CD14-positive monocyte (primary cell): ENCODE measurements at regions not wholly inside any gene's neighbourhood (a gene's known extent, or its start where the extent isn't known, plus 50 kb on each side); places are given as distances from the start of the nearest gene placed in this dataset.

Experiments used
- DNase-seq, 3 donors: peaks; one replicate each; pipeline ENCODE4 v3.0.0-alpha.2; 2011 to 2022
- H2AFZ ChIP-seq: 2 replicates; pipeline ENCODE4 v1.6.0; 2012; ENCODE audit warnings: mild to moderate bottlenecking, low read depth, low read length, inconsistent platforms; ENCODE audit not compliant: insufficient read depth, poor library complexity, severe bottlenecking
- H3K27ac ChIP-seq, 2 donors: 1 replicate in 1 of 2; 2 replicates in 1 of 2; pipeline ENCODE4 v1.5.1; 2012 to 2013; ENCODE audit warnings: low read length in 2 of 2, control low read depth in 1 of 2, inconsistent platforms in 1 of 2, low read depth in 1 of 2, mild to moderate bottlenecking in 1 of 2
- H3K27me3 ChIP-seq, 2 donors: one replicate each; pipeline versions ENCODE4 v1.6.0 to v1.6.1; 2011 to 2013; ENCODE audit warnings: low read length in 2 of 2; ENCODE audit not compliant: control insufficient read depth in 2 of 2, insufficient read depth in 2 of 2
- H3K36me3 ChIP-seq, 2 donors: replicated peaks in 1 of 2; 1 replicate in 1 of 2; 2 replicates in 1 of 2; pipeline versions ENCODE4 v1.5.1 to v1.6.1; 2012 to 2013; ENCODE audit warnings: low read length in 2 of 2, control low read depth in 1 of 2, inconsistent platforms in 1 of 2, mild to moderate bottlenecking in 1 of 2; ENCODE audit not compliant: insufficient read depth in 2 of 2, control insufficient read depth in 1 of 2
- H3K4me1 ChIP-seq, 2 donors: 1 replicate in 1 of 2; 2 replicates in 1 of 2; pipeline versions ENCODE4 v1.5.1 to v1.6.1; 2012 to 2013; ENCODE audit warnings: low read length in 2 of 2, control low read depth in 1 of 2, inconsistent platforms in 1 of 2, mild to moderate bottlenecking in 1 of 2, moderate library complexity in 1 of 2; ENCODE audit not compliant: insufficient read depth in 2 of 2, control insufficient read depth in 1 of 2
- H3K4me2 ChIP-seq: replicated peaks from 2 replicates; pipeline ENCODE3; 2012; ENCODE audit warnings: low read length, moderate library complexity, mild to moderate bottlenecking; ENCODE audit not compliant: poor library complexity, severe bottlenecking; ENCODE audit errors: extremely low read depth
- H3K4me3 ChIP-seq, 3 experiments: fragments of 200-600 bp in 1 of 3; sonication (generic) in 1 of 3; replicated peaks in 1 of 3; 1 replicate in 2 of 3; 2 replicates in 1 of 3; pipeline ENCODE4 v1.5.1; 2011 to 2013; ENCODE audit warnings: low read length in 3 of 3, mild to moderate bottlenecking in 3 of 3, control low read depth in 2 of 3, low read depth in 2 of 3, inconsistent platforms in 1 of 3, moderate library complexity in 1 of 3
- H3K79me2 ChIP-seq: 2 replicates; pipeline ENCODE4 v1.6.0; 2012; ENCODE audit warnings: mild to moderate bottlenecking, control low read depth, inconsistent platforms, low read length, moderate library complexity; ENCODE audit not compliant: insufficient read depth
- H3K9ac ChIP-seq: 2 replicates; pipeline ENCODE4 v1.6.0; 2017; ENCODE audit warnings: low read length, mild to moderate bottlenecking; ENCODE audit not compliant: insufficient read depth, poor library complexity, severe bottlenecking
- H3K9me3 ChIP-seq, 2 donors: replicated peaks in 1 of 2; 1 replicate in 1 of 2; 2 replicates in 1 of 2; pipeline versions ENCODE4 v1.5.1 to v1.6.1; 2012 to 2013; ENCODE audit warnings: low read length in 2 of 2, control low read depth in 1 of 2; ENCODE audit not compliant: control insufficient read depth in 1 of 2, insufficient read depth in 1 of 2
- H4K20me1 ChIP-seq: 2 replicates; pipeline ENCODE4 v1.6.0; 2012; ENCODE audit warnings: mild to moderate bottlenecking, low read length, control low read depth, moderate library complexity; ENCODE audit not compliant: insufficient read depth
- H3K27ac Mint-ChIP-seq, 7 donors: one replicate each; pipeline ENCODE4 v1.8.0; 2020; ENCODE audit warnings: mild to moderate bottlenecking in 7 of 7, mixed read lengths in 7 of 7, moderate library complexity in 6 of 7, inconsistent platforms in 2 of 7
- H3K27me3 Mint-ChIP-seq, 3 donors: one replicate each; pipeline ENCODE4 v1.8.0; 2021 to 2022; ENCODE audit warnings: low read depth in 3 of 3, mild to moderate bottlenecking in 3 of 3, mixed read lengths in 3 of 3, moderate library complexity in 3 of 3, inconsistent platforms in 1 of 3
- H3K36me3 Mint-ChIP-seq, 2 donors: one replicate each; pipeline ENCODE4 v1.8.0; 2020; ENCODE audit warnings: mixed read lengths in 2 of 2, inconsistent platforms in 1 of 2, mild to moderate bottlenecking in 1 of 2
- H3K4me1 Mint-ChIP-seq: one replicate; pipeline ENCODE4 v1.8.0; 2020; ENCODE audit warnings: mild to moderate bottlenecking, mixed read lengths
- H3K4me3 Mint-ChIP-seq, 2 donors: one replicate each; pipeline ENCODE4 v1.8.0; 2020; ENCODE audit warnings: mild to moderate bottlenecking in 2 of 2, mixed read lengths in 2 of 2, moderate library complexity in 1 of 2
- H3K9me3 Mint-ChIP-seq, 7 donors: one replicate each; pipeline ENCODE4 v1.8.0; 2020 to 2022; ENCODE audit warnings: mixed read lengths in 7 of 7, mild to moderate bottlenecking in 6 of 7, moderate library complexity in 6 of 7, inconsistent platforms in 2 of 7
- WGBS: methylation state at CpG from one replicate; pipeline ENCODE4 v1.1.5; 2013; ENCODE audit warnings: missing lambda C conversion rate; ENCODE audit not compliant: insufficient coverage; 5-methylcytosine and 5-hydroxymethylcytosine counted together
- intact Hi-C, 2 donors: fragments of 100-400 bp; cut with micrococcal nuclease; formaldehyde crosslinking; loops; one replicate each; pipeline versions ENCODE4 v1.15.0 to v1.15.1; 2023
- TF ChIP-seq, protein P1 (sequence below): fragments of 200-600 bp; IDR thresholded peaks from one replicate; pipeline ENCODE4 v1.8.0; 2022; ENCODE audit warnings: antibody characterized with exemption, mild to moderate bottlenecking

GRCh38 chr4:183030823-183031222, 68.2 kb upstream of the WWC2 start:
- H3K4me3 ChIP-seq: no peak overlapping the region
- 91% methylated on average over 4 of the region's 4 CpGs for WGBS
- no peak overlapping the region for H3K4me3 Mint-ChIP-seq
- TF ChIP-seq, protein P1, sequence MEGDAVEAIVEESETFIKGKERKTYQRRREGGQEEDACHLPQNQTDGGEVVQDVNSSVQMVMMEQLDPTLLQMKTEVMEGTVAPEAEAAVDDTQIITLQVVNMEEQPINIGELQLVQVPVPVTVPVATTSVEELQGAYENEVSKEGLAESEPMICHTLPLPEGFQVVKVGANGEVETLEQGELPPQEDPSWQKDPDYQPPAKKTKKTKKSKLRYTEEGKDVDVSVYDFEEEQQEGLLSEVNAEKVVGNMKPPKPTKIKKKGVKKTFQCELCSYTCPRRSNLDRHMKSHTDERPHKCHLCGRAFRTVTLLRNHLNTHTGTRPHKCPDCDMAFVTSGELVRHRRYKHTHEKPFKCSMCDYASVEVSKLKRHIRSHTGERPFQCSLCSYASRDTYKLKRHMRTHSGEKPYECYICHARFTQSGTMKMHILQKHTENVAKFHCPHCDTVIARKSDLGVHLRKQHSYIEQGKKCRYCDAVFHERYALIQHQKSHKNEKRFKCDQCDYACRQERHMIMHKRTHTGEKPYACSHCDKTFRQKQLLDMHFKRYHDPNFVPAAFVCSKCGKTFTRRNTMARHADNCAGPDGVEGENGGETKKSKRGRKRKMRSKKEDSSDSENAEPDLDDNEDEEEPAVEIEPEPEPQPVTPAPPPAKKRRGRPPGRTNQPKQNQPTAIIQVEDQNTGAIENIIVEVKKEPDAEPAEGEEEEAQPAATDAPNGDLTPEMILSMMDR: no peak
- H3K4me2 ChIP-seq: no peak overlapping the region
- H3K4me1 Mint-ChIP-seq: no peaks in the 10 kb centered on the region
- peaks cover 0 to 4% (median 2%) of the 10 kb centered on the region in 3 donors for H3K27me3 Mint-ChIP-seq
- no peak overlapping the region for H3K27ac ChIP-seq
- H3K27me3 ChIP-seq: no peaks in the 10 kb centered on the region
- H3K36me3 ChIP-seq: no peaks in the 10 kb centered on the region
- peaks cover 0 to 2% (median 0%) of the 10 kb centered on the region in 7 donors for H3K9me3 Mint-ChIP-seq
- no peaks in the 10 kb centered on the region for H3K79me2 ChIP-seq
- intact Hi-C loops: no loop called here
- DNase-seq: no peak
- H3K9me3 ChIP-seq: no peaks in the 10 kb centered on the region
- H3K9ac ChIP-seq: no peak overlapping the region
- H3K4me1 ChIP-seq: no peaks in the 10 kb centered on the region
- H2AFZ ChIP-seq: no peak overlapping the region
- no peaks in the 10 kb centered on the region for H3K36me3 Mint-ChIP-seq
- H3K27ac Mint-ChIP-seq: no peak overlapping the region
- H4K20me1 ChIP-seq: no peaks in the 10 kb centered on the region

GRCh38 chr4:183030309-183030708, 68.7 kb upstream of the WWC2 start:
- H3K9me3 Mint-ChIP-seq: peaks cover 0 to 2% (median 0%) of the 10 kb centered on the region in 7 donors
- Histone ChIP-seq H4K20me1 (no peaks in the 10 kb centered on the region), H3K9me3 (no peaks in the 10 kb centered on the region), H3K27me3 (no peaks in the 10 kb centered on the region), H3K9ac (no peak overlapping the region), H3K4me3 (no peak overlapping the region), H3K4me2 (no peak overlapping the region), H3K27ac (no peak overlapping the region), H3K36me3 (no peaks in the 10 kb centered on the region), H2AFZ (no peak overlapping the region), H3K4me1 (no peaks in the 10 kb centered on the region), H3K79me2 (no peaks in the 10 kb centered on the region)
- intact Hi-C loops: no loop called here
- 83% methylated on average over 1 of the region's 1 CpG for WGBS
- H3K4me3 Mint-ChIP-seq: no peak overlapping the region
- TF ChIP-seq, protein P1: no peak
- H3K27ac Mint-ChIP-seq: no peak overlapping the region
- no peaks in the 10 kb centered on the region for H3K4me1 Mint-ChIP-seq
- H3K27me3 Mint-ChIP-seq: peaks cover 0 to 4% (median 3%) of the 10 kb centered on the region in 3 donors
- DNase-seq: no peak
- H3K36me3 Mint-ChIP-seq: no peaks in the 10 kb centered on the region
